ENCODE measurements at regions not wholly inside any gene's neighbourhood (a gene's known extent, or its start where the extent isn't known, plus 50 kb on each side); places are given as distances from the start of the nearest gene placed in this dataset.

GRCh38 chr16:88289968-88290401 lies 92.8 kb upstream of the ZNF469 start:
- Histone ChIP-seq H3K27me3 (ENCODE audit: insufficient read depth, low read length) (no peaks in the 10 kb centered on the region), H3T11ph (ENCODE audit: low read length) (no peak overlapping the region), H2BK12ac (ENCODE audit: insufficient read length, low read depth, low read length) (no peak overlapping the region), H3K23ac (ENCODE audit: insufficient read length, low read depth, low read length) (no peak overlapping the region), H4K91ac (ENCODE audit: insufficient read length, low read depth, low read length) (no peak overlapping the region), H3K27ac (ENCODE audit: insufficient read length, low read depth, low read length) (no peak overlapping the region), H3K14ac (ENCODE audit: insufficient read depth, low read length) (no peak overlapping the region), H4K20me1 (ENCODE audit: control insufficient read depth, insufficient read depth, insufficient read length) (no peaks in the 10 kb centered on the region), H4K8ac (replicated peaks; ENCODE audit: insufficient read length, low read depth, low read length) (no peak overlapping the region), H3K4me1 (ENCODE audit: insufficient read depth, low read length) (no peaks in the 10 kb centered on the region), H3K4ac (ENCODE audit: low read depth, low read length) (no peak overlapping the region), H2AK5ac (ENCODE audit: insufficient read length, low read length) (no peak overlapping the region), H3K79me2 (ENCODE audit: insufficient read depth, low read length) (no peaks in the 10 kb centered on the region), H2BK5ac (ENCODE audit: insufficient read length, low read length) (no peak overlapping the region), H3K18ac (ENCODE audit: insufficient read length, low read depth, low read length) (no peak overlapping the region), H2AFZ (ENCODE audit: low read length) (no peak overlapping the region), H3K79me1 (ENCODE audit: insufficient read depth, low read depth, low read length, poor library complexity, severe bottlenecking) (no peaks in the 10 kb centered on the region), H3K56ac (ENCODE audit: insufficient read length, low read depth, low read length) (no peak overlapping the region), H3K23me2 (ENCODE audit: insufficient read length, low read depth, low read length, poor library complexity, severe bottlenecking) (peaks cover 3% of the 10 kb centered on the region), H2BK20ac (ENCODE audit: low read depth, low read length, poor library complexity, severe bottlenecking) (no peak overlapping the region), H3K9ac (ENCODE audit: extremely low read depth, insufficient read length, low read length) (no peak overlapping the region), H2BK15ac (ENCODE audit: low read depth, low read length) (no peak overlapping the region), H3K4me2 (ENCODE audit: insufficient read depth, insufficient read length, low read length) (no peak overlapping the region), H3K9me3 (ENCODE audit: control insufficient read depth, low read depth, low read length) (peaks cover 34% of the 10 kb centered on the region), H4K5ac (ENCODE audit: insufficient read length, low read depth, low read length) (no peak overlapping the region), H2BK120ac (ENCODE audit: low read depth, low read length, poor library complexity, severe bottlenecking) (no peak overlapping the region)
- DNase-seq = no peak
- no peak overlapping the region for H3K27ac Mint-ChIP-seq
- WGBS (ENCODE audit: extremely low coverage, insufficient read length, low lambda C conversion rate) = no CpG with 5 or more reads among the region's 12 CpGs
- peaks cover 0 to 13% (median 6%) of the 10 kb centered on the region in 3 experiments; a peak in 4 of 7 replicates for H3K36me3 Mint-ChIP-seq (ENCODE audit: insufficient read depth in 1 of 3, low read depth in 3 of 3)
- no peaks in the 10 kb centered on the region for H3K4me1 Mint-ChIP-seq
- peaks cover 14 to 27% of the 10 kb centered on the region in 2 experiments for H3K9me3 Mint-ChIP-seq
- H3K27me3 Mint-ChIP-seq (ENCODE audit: low read depth) = peaks cover 8% of the 10 kb centered on the region
- no peak overlapping the region for H3K4me3 Mint-ChIP-seq
- no peak for TF ChIP-seq CTCF (conservative IDR thresholded peaks at IDR 0.05)

All from H9 (cell line).